CD4-positive, alpha-beta T cell treated with Interleukin-17A for 4 hours (primary cell): ENCODE measurements at regions not wholly inside any gene's neighbourhood (a gene's known extent, or its start where the extent isn't known, plus 50 kb on each side); places are given as distances from the start of the nearest gene placed in this dataset.

ENCODE experiments used
- DNase-seq: peaks from one replicate; pipeline ENCODE4 v3.0.0-alpha.2; 2020; ENCODE audit warnings: mixed read lengths

DNA sequence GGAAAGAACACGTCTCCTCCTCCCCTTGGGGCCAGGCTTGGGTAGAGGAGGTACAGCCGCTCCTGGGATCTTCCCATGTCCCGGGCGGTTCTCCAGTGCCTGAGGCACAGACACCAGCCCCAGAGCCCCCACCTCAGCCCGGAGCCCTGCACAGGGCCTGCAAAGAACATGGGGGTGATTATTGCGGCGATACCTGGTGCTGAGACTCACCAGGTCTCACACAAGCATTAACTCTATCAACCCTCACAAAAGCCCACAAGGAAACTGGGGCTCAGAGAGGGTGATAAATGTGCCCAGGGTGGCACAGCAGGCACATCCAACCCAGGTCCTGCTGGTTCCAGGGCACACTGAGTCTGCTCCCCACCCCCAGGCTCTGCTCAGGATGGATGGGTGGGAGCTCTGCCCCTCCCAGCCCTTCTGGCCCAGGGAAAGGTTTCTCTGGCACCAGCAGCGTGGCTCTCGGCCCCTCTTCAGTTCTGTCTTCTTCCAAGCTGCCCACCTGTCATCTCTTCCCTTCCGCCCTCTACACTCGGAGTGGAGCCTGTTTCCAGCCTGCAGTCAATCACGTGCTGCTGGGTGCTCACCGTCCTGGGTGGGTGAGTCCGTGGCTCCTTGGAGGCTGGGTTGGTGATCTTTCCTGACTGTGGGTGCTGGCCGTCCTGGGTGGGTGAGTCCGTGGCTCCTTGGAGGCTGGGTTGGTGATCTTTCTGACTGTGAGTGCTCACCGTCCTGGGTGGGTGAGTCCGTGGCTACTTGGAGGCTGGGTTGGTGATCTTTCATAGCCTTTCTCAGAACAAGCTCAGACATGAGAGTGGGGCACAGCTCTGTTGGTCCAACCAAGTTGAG is 53.6 kb upstream of the AJAP1 start:
- no peak for DNase-seq

DNA sequence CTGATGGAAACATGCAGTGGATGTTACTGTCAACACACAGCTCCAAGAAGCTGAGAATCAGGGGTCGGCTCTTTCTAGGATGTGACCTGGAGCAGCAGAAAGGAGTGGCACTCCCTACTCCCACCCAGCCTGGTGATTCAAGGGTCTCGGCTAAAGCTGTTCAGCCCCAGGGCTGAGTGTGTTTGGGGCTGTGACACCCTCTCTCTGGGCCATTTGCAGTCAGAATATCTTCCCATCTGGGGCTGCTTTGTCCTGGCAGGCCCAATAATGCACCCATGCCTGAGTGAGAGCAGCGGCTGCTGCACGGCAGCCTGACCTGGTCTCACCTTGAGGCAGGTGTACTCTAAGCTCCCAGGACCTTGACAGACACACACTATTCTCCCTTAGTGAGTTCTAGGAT is 52.5 kb upstream of the AJAP1 start:
- DNase-seq: no peak

DNA sequence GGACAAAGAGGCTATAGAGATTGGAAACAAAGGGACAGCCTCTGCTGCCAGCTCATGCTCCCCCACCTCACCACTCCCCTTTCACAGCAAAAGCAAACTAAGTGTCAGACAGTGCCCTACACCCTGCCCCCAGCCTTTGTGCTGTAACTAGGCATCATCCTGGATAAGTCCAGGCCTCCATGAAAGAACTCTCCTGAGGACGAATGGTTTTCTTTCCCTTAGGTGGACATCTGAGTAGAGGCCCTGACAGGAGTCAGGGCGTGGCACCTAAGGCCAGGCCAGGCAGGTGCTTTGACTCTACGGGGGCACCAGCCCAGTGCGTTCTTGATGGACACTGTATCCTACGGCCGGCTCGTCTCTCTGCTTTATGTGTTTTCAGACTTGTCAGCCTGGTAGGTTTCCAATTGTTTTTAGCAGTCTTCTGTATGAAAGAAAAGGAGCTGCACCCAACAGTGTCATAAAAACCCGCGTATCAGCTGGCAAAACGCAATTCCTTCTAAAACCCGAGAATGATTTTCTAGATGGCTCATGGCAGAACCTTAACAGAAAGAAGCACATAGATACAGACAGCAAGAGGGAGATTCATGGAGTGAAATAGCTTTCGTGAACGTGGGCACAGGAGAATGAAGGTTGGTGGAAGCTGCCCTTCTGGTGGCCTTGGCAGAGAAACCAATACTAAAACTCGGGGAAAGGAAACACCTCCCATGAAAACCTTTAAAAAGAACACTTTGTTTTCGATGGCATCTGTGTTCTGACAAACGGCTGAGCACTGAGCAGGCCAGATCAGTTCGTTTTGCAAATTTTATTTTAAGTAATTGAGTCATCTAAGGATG is 51.7 kb upstream of the AJAP1 start:
- DNase-seq: no peak

DNA sequence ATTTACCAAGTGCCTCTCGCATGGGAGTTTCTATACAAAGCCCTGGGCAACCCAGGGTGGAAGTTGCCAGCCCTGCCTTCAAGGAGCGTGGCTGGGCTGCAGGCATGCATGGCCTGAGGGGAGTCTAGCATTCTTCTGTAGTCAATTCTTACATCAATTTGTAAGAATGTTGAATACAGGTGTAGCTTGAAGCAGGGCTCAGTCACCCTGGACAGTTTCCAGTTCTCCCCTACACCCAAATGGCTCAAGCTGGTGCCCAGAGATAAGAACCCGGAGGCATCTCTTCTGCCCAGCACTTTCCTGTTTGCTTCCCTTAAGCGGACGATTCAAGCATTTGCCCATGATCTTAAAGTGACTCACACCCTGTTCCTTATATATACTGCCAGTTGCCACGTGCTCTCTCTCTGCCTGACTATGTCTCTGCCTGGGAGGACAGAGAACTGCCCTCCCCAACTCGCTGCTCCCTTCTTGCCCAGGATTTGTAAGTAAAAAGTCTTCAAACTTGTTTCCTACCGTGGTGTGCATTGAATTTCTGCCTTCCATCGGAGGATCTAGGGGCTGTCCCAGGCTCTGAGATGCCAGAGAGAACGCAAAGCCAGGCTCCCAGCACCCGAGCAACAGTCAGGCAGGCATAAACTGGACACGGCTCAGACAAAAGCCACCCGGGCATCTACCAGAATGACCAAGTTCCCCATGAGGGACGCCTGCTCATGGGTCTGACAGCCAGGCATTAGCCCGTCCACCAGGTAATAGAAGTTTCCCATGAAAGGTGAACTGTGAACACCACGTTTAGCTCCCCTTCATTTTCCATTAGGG is 50.9 kb upstream of the AJAP1 start:
- DNase-seq: no peak
